GM20000 (cell line): ENCODE measurements at regions not wholly inside any gene's neighbourhood (a gene's known extent, or its start where the extent isn't known, plus 50 kb on each side); places are given as distances from the start of the nearest gene placed in this dataset.

Experiments
- DNase-seq: peaks from one replicate; pipeline ENCODE4 v3.0.0; 2012; ENCODE audit warnings: low spot score
- CTCF ChIP-seq: IDR thresholded peaks from 2 replicates; pipeline ENCODE4 v1.5.1; 2012; ENCODE audit warnings: mild to moderate bottlenecking, control low read depth; ENCODE audit errors: extremely low read depth, missing control alignments

GRCh38 chr4:27364509-27364908 lies 503.9 kb downstream of the STIM2 start:
- no peak for TF ChIP-seq CTCF
- no peak for DNase-seq

GRCh38 chr4:27366104-27366823 lies 505.6 kb downstream of the STIM2 start:
- TF ChIP-seq CTCF: no peak
- DNase-seq: no peak

- no peak for TF ChIP-seq CTCF
- DNase-seq: no peak
Observed at GRCh38 chr4:27368781-27369180, 508.1 kb downstream of the STIM2 start.

- no peak for TF ChIP-seq CTCF
- DNase-seq: no peak
Observed at GRCh38 chr4:27381815-27382214, 521.2 kb downstream of the STIM2 start.

DNA sequence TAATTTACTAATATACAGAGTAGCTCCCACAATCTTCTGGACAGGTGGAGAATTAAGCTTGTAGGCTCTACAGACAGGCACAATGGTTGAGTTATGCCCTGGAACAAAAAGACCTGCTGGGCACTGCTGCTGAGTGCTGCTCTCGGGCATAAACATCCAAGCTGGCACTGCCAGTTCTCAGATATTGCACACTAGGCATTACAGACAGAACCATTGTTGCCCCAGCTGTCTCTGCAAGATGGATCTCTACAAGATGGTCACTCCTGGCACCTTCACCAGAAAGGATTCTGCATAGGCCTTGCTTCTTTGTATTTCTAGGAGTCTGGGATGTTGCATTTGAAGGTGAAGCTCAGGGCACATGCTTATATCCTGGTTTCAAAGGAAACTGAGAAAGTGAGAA lies 527.1 kb downstream of the STIM2 start:
- no peak for DNase-seq
- TF ChIP-seq CTCF: no peak

GRCh38 chr4:27397886-27398285 lies 537.2 kb downstream of the STIM2 start:
- no peak for TF ChIP-seq CTCF
- DNase-seq: no peak

DNA sequence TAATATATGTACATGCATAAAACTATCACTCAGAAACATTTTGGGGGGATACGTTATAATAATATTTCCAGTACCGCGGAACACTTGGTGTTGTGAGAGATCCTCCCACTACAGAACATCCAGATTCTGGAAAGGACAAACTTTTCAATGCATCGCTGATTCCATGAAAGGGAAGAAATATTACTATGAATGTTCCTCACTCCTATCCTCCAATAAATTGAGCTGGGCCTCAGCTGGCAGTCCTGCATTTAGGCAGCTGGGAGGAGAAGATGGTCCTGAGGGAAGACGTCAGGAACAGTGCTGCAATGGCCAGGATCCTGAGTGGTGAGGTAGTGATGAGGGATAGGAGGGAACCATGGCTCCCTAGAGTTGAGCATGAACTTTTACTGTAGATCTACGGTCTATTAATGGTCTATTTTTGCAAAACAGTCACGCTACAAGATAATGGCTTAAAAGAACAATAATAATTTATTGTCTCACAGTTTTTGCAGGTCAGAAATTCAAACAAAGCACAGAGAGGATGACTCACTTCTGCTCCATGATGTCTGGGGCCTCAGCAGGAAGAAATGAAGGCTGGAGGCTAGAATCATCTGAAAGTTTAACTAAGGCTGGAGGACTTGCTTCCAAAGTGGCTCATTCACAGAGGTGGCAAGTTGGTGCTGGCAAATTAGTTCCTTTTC lies 538.1 kb downstream of the STIM2 start:
- no peak for DNase-seq
- TF ChIP-seq CTCF: no peak
